GM12878 (cell line): ENCODE measurements at regions not wholly inside any gene's neighbourhood (a gene's known extent, or its start where the extent isn't known, plus 50 kb on each side); places are given as distances from the start of the nearest gene placed in this dataset.

Experiments
- ATAC-seq: fragments of 200-7000 bp; cut with Tn5 transposase; 3 replicates; pipeline ENCODE4 v1.9.1; 2020; ENCODE audit warnings: mild to moderate bottlenecking, moderate library complexity
- BruUV-seq: library from RNA; stranded (reverse); fragments of 400-500 nt; replicated peaks from 2 replicates; lab custom pipeline; 2021; lab: Mats Ljungman, UMichigan
- CTCF ChIA-PET: fragments of 300-600 bp; sonication (Branson Sonifier 250); formaldehyde crosslinking; extraction: SDS; loops from one replicate; lab custom pipeline; 2021; ENCODE audit warnings: inconsistent platforms; lab: Yijun Ruan, JAX
- POLR2A ChIA-PET: fragments of 350-600 bp; formaldehyde crosslinking; extraction: SDS; loops from one replicate; lab custom pipeline; 2021; ENCODE audit warnings: inconsistent platforms; lab: Charles Lee
- RAD21 ChIA-PET: fragments of 300-600 bp; sonication (Branson Sonifier 250); formaldehyde crosslinking; loops from one replicate; lab custom pipeline; 2023; ENCODE audit warnings: antibody characterized with exemption; ENCODE audit not compliant: unreplicated experiment; lab: Charles Lee
- SMC1A ChIA-PET: fragments of 300-600 bp; sonication (Branson Sonifier 250); formaldehyde crosslinking; loops from one replicate; lab custom pipeline; 2023; ENCODE audit not compliant: unreplicated experiment, uncharacterized antibody; lab: Charles Lee
- DNase-seq: peaks from one replicate; pipeline ENCODE4 v3.0.0-alpha.2; 2011; ENCODE audit warnings: low read depth, low spot score
- FAIRE-seq: peaks from 3 replicates; lab custom pipeline; 2011; peaks lifted over from hg19 to GRCh38; lab: Jason Lieb, UNC
- H2AFZ ChIP-seq: 2 replicates; pipeline ENCODE4 v1.6.0; 2011; ENCODE audit warnings: low read depth, low read length, control low read depth; ENCODE audit not compliant: control insufficient read depth
- H3K27ac ChIP-seq: 2 replicates; pipeline ENCODE4 v1.5.1; 2011; ENCODE audit warnings: control low read depth; ENCODE audit not compliant: control insufficient read depth, insufficient read depth
- H3K27me3 ChIP-seq, 2 experiments: replicated peaks in 1 of 2; 2 replicates each; pipeline versions ENCODE4 v1.6.0 to v1.6.1; 2011; ENCODE audit warnings: low read length in 1 of 2; ENCODE audit not compliant: control insufficient read depth in 2 of 2, insufficient read depth in 2 of 2
- H3K36me3 ChIP-seq, 2 experiments: 2 replicates each; pipeline ENCODE4 v1.5.1; 2011; ENCODE audit warnings: low read length in 1 of 2; ENCODE audit not compliant: control insufficient read depth in 2 of 2, insufficient read depth in 2 of 2
- H3K4me1 ChIP-seq: 2 replicates; pipeline ENCODE4 v1.6.1; 2011; ENCODE audit warnings: mild to moderate bottlenecking, low read length, moderate library complexity, mixed read lengths; ENCODE audit not compliant: control insufficient read depth, insufficient read depth
- H3K4me2 ChIP-seq: 2 replicates; pipeline ENCODE4 v1.6.0; 2011; ENCODE audit warnings: control low read depth; ENCODE audit not compliant: control insufficient read depth, insufficient read depth
- H3K4me3 ChIP-seq: fragments of 200-600 bp; sonication (generic); 2 replicates; pipeline ENCODE4 v1.5.1; 2016
- H3K79me2 ChIP-seq: 2 replicates; pipeline ENCODE4 v1.6.0; 2011; ENCODE audit warnings: low read length; ENCODE audit not compliant: control insufficient read depth, insufficient read depth
- H3K9ac ChIP-seq: 2 replicates; pipeline ENCODE4 v1.8.0; 2011; ENCODE audit warnings: low read length, control low read depth, mixed read lengths; ENCODE audit not compliant: control insufficient read depth, insufficient read depth
- H3K9me3 ChIP-seq: replicated peaks from 3 replicates; pipeline ENCODE4 v1.5.1; 2011; ENCODE audit warnings: mild to moderate bottlenecking, low read length; ENCODE audit not compliant: control insufficient read depth, insufficient read depth
- H4K20me1 ChIP-seq: 2 replicates; pipeline ENCODE4 v1.6.0; 2011; ENCODE audit not compliant: control insufficient read depth, insufficient read depth
- ATF2 ChIP-seq: IDR thresholded peaks from 2 replicates; pipeline ENCODE4 v1.6.1; 2012; ENCODE audit warnings: low read length, inconsistent platforms
- CREM ChIP-seq: IDR thresholded peaks from 2 replicates; pipeline ENCODE4 v1.6.1; 2014; ENCODE audit warnings: antibody characterized with exemption, low read depth
- EP300 ChIP-seq, 2 experiments: fragments of 150-350 bp in 1 of 2; IDR thresholded peaks; 2 replicates each; pipeline ENCODE4 v1.6.1; 2011 to 2012; ENCODE audit warnings: low read depth in 2 of 2, low read length in 2 of 2, borderline replicate concordance in 1 of 2, improper control_type of control experiment in 1 of 2, inconsistent platforms in 1 of 2; ENCODE audit not compliant: control insufficient read depth in 1 of 2
- HSF1 ChIP-seq: fragments of 150-350 bp; IDR thresholded peaks from 2 replicates; pipeline ENCODE4 v1.6.1; 2014; ENCODE audit warnings: mild to moderate bottlenecking, low read depth, low read length
- IKZF1 ChIP-seq: fragments of 450-650 bp; conservative IDR thresholded peaks from 2 replicates; pipeline ENCODE4 v1.6.1; 2017; ENCODE audit warnings: antibody characterized with exemption, mild to moderate bottlenecking
- MEF2A ChIP-seq: IDR thresholded peaks from 2 replicates; pipeline ENCODE4 v1.6.1; 2011; ENCODE audit warnings: low read depth, mild to moderate bottlenecking, low read length, moderate library complexity; ENCODE audit not compliant: insufficient read depth
- RB1 ChIP-seq: fragments of 450-650 bp; formaldehyde crosslinking; IDR thresholded peaks from 2 replicates; pipeline ENCODE4 v1.6.1; 2017; ENCODE audit warnings: mild to moderate bottlenecking, borderline replicate concordance
- SMC3 ChIP-seq: IDR thresholded peaks from 2 replicates; pipeline ENCODE4 v1.6.1; 2011; ENCODE audit warnings: low read length, improper control_type of control experiment, borderline replicate concordance
- SP1 ChIP-seq: IDR thresholded peaks from one replicate; pipeline ENCODE4 v1.6.1; 2011; ENCODE audit warnings: low read depth, low read length
- SUZ12 ChIP-seq: fragments of 200-600 bp; sonication (generic); IDR thresholded peaks from one replicate; pipeline ENCODE4 v1.6.1; 2018; ENCODE audit warnings: antibody characterized with exemption, mild to moderate bottlenecking; ENCODE audit not compliant: unreplicated experiment
- ZBTB33 ChIP-seq: fragments of 450-650 bp; IDR thresholded peaks from 2 replicates; pipeline ENCODE4 v1.6.1; 2017; ENCODE audit warnings: mild to moderate bottlenecking
- WGBS: methylation state at CpG from one replicate; pipeline ENCODE4 v1.1.6; 2016; ENCODE audit warnings: low lambda C conversion rate; ENCODE audit not compliant: insufficient replicate concordance, insufficient coverage; ENCODE audit errors: missing lambda C conversion rate; 5-methylcytosine and 5-hydroxymethylcytosine counted together
- in situ Hi-C: fragments of 300-500 bp; cut with MboI; formaldehyde crosslinking; loops from 9 replicates; pipeline ENCODE4 v1.14.3; 2018; ENCODE audit warnings: mixed read lengths
- intact Hi-C: fragments of 100-400 bp; cut with micrococcal nuclease; formaldehyde crosslinking; loops from one replicate; pipeline ENCODE4 v1.14.2; 2022; ENCODE audit not compliant: unreplicated experiment
- TF ChIP-seq, protein P1 (sequence below): IDR thresholded peaks from 2 replicates; pipeline ENCODE4 v1.6.1; 2011; ENCODE audit warnings: low read depth, mild to moderate bottlenecking, low read length, moderate library complexity, borderline replicate concordance; ENCODE audit errors: extremely low read depth
- TF ChIP-seq, protein P2 (sequence below): fragments of 150-350 bp; IDR thresholded peaks from 2 replicates; pipeline ENCODE4 v1.6.1; 2016; ENCODE audit warnings: low read depth, low read length

GRCh38 chr1:177593105-177593504 lies 376.8 kb downstream of the SEC16B start:
- Histone ChIP-seq H3K4me1 (no peaks in the 10 kb centered on the region), H3K27me3 (no peaks in the 10 kb centered on the region), H3K4me2 (no peak overlapping the region), H3K4me3 (no peak overlapping the region), H3K9me3 (no peaks in the 10 kb centered on the region), H2AFZ (no peak overlapping the region), H3K9ac (no peak overlapping the region), H3K27ac (no peak overlapping the region), H3K36me3 (no peaks in the 10 kb centered on the region), H4K20me1 (no peaks in the 10 kb centered on the region), H3K79me2 (no peaks in the 10 kb centered on the region)
- BruUV-seq = no TSS peak
- intact Hi-C loops (no loop called here), in situ Hi-C loops (no loop called here)
- SMC1A ChIA-PET = interaction anchor here (1.0 to 2.8 kb wide), 4 partner anchors 12 to 24 kb away, joined by 3 to 9 read pairs (median 6); no protein-coding TSS in a partner anchor
- DNase-seq = no peak
- CTCF ChIA-PET = interaction anchor here (0.6 to 1.8 kb wide), 3 partner anchors 19 to 186 kb away, joined by 3 to 4 read pairs (median 3); no protein-coding TSS in a partner anchor
- POLR2A ChIA-PET = interaction anchor here (1.5 kb wide), 1 partner anchor 32 kb away, joined by 4 read pairs; no protein-coding TSS in a partner anchor
- no peak for ATAC-seq
- FAIRE-seq = no peak
- 28% methylated on average over 3 of the region's 3 CpGs for WGBS
- RAD21 ChIA-PET = interaction anchor here (1.7 kb wide), 1 partner anchor 120 kb away, joined by 5 read pairs; no protein-coding TSS in a partner anchor
- no peak for TF ChIP-seq SP1
- TF ChIP-seq, protein P1, sequence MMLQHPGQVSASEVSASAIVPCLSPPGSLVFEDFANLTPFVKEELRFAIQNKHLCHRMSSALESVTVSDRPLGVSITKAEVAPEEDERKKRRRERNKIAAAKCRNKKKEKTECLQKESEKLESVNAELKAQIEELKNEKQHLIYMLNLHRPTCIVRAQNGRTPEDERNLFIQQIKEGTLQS = no peak
- no peak for TF ChIP-seq EP300 (IDR thresholded peaks at IDR 0.05; ENCODE audit: borderline replicate concordance in 1 of 2, control insufficient read depth in 1 of 2, low read depth in 2 of 2, low read length in 2 of 2)
- TF ChIP-seq ATF2 = no peak
- no peak for TF ChIP-seq IKZF1
- TF ChIP-seq RB1 = no peak
- TF ChIP-seq ZBTB33 = no peak
- TF ChIP-seq, protein P2, sequence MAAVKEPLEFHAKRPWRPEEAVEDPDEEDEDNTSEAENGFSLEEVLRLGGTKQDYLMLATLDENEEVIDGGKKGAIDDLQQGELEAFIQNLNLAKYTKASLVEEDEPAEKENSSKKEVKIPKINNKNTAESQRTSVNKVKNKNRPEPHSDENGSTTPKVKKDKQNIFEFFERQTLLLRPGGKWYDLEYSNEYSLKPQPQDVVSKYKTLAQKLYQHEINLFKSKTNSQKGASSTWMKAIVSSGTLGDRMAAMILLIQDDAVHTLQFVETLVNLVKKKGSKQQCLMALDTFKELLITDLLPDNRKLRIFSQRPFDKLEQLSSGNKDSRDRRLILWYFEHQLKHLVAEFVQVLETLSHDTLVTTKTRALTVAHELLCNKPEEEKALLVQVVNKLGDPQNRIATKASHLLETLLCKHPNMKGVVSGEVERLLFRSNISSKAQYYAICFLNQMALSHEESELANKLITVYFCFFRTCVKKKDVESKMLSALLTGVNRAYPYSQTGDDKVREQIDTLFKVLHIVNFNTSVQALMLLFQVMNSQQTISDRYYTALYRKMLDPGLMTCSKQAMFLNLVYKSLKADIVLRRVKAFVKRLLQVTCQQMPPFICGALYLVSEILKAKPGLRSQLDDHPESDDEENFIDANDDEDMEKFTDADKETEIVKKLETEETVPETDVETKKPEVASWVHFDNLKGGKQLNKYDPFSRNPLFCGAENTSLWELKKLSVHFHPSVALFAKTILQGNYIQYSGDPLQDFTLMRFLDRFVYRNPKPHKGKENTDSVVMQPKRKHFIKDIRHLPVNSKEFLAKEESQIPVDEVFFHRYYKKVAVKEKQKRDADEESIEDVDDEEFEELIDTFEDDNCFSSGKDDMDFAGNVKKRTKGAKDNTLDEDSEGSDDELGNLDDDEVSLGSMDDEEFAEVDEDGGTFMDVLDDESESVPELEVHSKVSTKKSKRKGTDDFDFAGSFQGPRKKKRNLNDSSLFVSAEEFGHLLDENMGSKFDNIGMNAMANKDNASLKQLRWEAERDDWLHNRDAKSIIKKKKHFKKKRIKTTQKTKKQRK = no peak
- TF ChIP-seq HSF1 = no peak
- TF ChIP-seq SMC3 = no peak
- TF ChIP-seq MEF2A = no peak
- no peak for TF ChIP-seq CREM
- TF ChIP-seq SUZ12 = no peak
